ENCODE measurements at regions not wholly inside any gene's neighbourhood (a gene's known extent, or its start where the extent isn't known, plus 50 kb on each side); places are given as distances from the start of the nearest gene placed in this dataset.

- no peak for TF ChIP-seq SP1 (IDR thresholded peaks at IDR 0.05; ENCODE audit: low read depth)
- TF ChIP-seq EZH2phosphoT487 (IDR thresholded peaks at IDR 0.05; ENCODE audit: borderline replicate concordance) = no peak
- TF ChIP-seq CTCF (IDR thresholded peaks at IDR 0.05 in 2 of 3, conservative IDR thresholded peaks at IDR 0.05 in 1 of 3; ENCODE audit: borderline replicate concordance in 1 of 3, insufficient read depth in 1 of 3, low read depth in 2 of 3, low read length in 2 of 3) = no peak
- TF ChIP-seq SIN3A (IDR thresholded peaks at IDR 0.05; ENCODE audit: low read depth) = no peak
- TF ChIP-seq ATF3 (IDR thresholded peaks at IDR 0.05) = no peak
- no peak for TF ChIP-seq TCF7L2 (IDR thresholded peaks at IDR 0.05; ENCODE audit: borderline replicate concordance, extremely low read depth, insufficient read depth, insufficient read length)
- no peak for TF ChIP-seq ZBTB33 (IDR thresholded peaks at IDR 0.05; ENCODE audit: extremely low read depth, insufficient replicate concordance, low read length)
- no peak for TF ChIP-seq MAX (IDR thresholded peaks at IDR 0.05)
- TF ChIP-seq POLR2A (IDR thresholded peaks at IDR 0.05; ENCODE audit: borderline replicate concordance, extremely low read depth, insufficient read depth, insufficient read length) = no peak
These were observed 799.5 kb upstream of the SEMA6D start for GRCh38 chr15:46917721-46918252.

All from HCT116 (cell line).